GM19240 (cell line): ENCODE measurements at regions not wholly inside any gene's neighbourhood (a gene's known extent, or its start where the extent isn't known, plus 50 kb on each side); places are given as distances from the start of the nearest gene placed in this dataset.

Experiments
- DNase-seq: peaks from one replicate; pipeline ENCODE4 v3.0.0; 2011; ENCODE audit warnings: low spot score; ENCODE audit not compliant: insufficient read length

GRCh38 chr1:93746021-93746812, 64.6 kb upstream of the BCAR3 start:
- DNase-seq, result no peak

GRCh38 chr1:93744299-93744988, 62.8 kb upstream of the BCAR3 start:
- no peak for DNase-seq

GRCh38 chr1:93743465-93743864, 61.8 kb upstream of the BCAR3 start:
- DNase-seq, result no peak

GRCh38 chr1:93740601-93741031, 59.0 kb upstream of the BCAR3 start:
- no peak for DNase-seq

GRCh38 chr1:93740157-93740556, 58.5 kb upstream of the BCAR3 start:
- DNase-seq, result no peak

- no peak for DNase-seq
These were observed 57.8 kb upstream of the BCAR3 start for GRCh38 chr1:93739472-93739871.

- no peak for DNase-seq
These were observed 57.3 kb upstream of the BCAR3 start for GRCh38 chr1:93738926-93739325.

- DNase-seq, result no peak
These were observed 56.5 kb upstream of the BCAR3 start for GRCh38 chr1:93738075-93738622.

- DNase-seq, result no peak
These were observed 54.1 kb upstream of the BCAR3 start for GRCh38 chr1:93735722-93736121.

GRCh38 chr1:93734999-93735398, 53.4 kb upstream of the BCAR3 start:
- no peak for DNase-seq

- no peak for DNase-seq
These were observed 51.7 kb upstream of the BCAR3 start for GRCh38 chr1:93733340-93733739.

- no peak for DNase-seq
These were observed 50.9 kb upstream of the BCAR3 start for GRCh38 chr1:93732514-93732913.
